CD4-positive, alpha-beta T cell (primary cell): ENCODE measurements at regions not wholly inside any gene's neighbourhood (a gene's known extent, or its start where the extent isn't known, plus 50 kb on each side); places are given as distances from the start of the nearest gene placed in this dataset.

Experiments
- ATAC-seq: fragments of 200-7000 bp; cut with Tn5 transposase; one replicate; pipeline ENCODE4 v1.10.0; 2022; ENCODE audit warnings: mild to moderate bottlenecking; ENCODE audit not compliant: poor library complexity
- CTCF ChIA-PET: fragments of 350-600 bp; sonication (Branson Sonifier 250); formaldehyde crosslinking; loops from one replicate; lab custom pipeline; 2021; ENCODE audit warnings: antibody characterized with exemption, inconsistent platforms; lab: Charles Lee
- POLR2A ChIA-PET: fragments of 350-600 bp; sonication (Branson Sonifier 250); formaldehyde crosslinking; loops from one replicate; lab custom pipeline; 2021; ENCODE audit warnings: antibody characterized with exemption, inconsistent platforms; lab: Charles Lee
- DNase-seq, 14 experiments: peaks; one replicate each; pipeline ENCODE4 v3.0.0-alpha.2; 2013 to 2020; ENCODE audit warnings: mixed read lengths in 2 of 14
- H3K27ac ChIP-seq, 2 donors: one replicate each; pipeline versions ENCODE4 v1.5.1 to v1.7.0; 2013; ENCODE audit warnings: low read length in 2 of 2, low read depth in 1 of 2, mild to moderate bottlenecking in 1 of 2
- H3K27me3 ChIP-seq, 2 experiments: 1 replicate in 1 of 2; 2 replicates in 1 of 2; pipeline versions ENCODE4 v1.6.1 to v1.7.0; 2013; ENCODE audit warnings: low read length in 2 of 2, control low read depth in 1 of 2, mild to moderate bottlenecking in 1 of 2, moderate library complexity in 1 of 2; ENCODE audit not compliant: insufficient read depth in 2 of 2, control insufficient read depth in 1 of 2
- H3K36me3 ChIP-seq: one replicate; pipeline ENCODE4 v1.6.1; 2013; ENCODE audit warnings: low read length, control low read depth; ENCODE audit not compliant: insufficient read depth
- H3K4me1 ChIP-seq: one replicate; pipeline ENCODE4 v1.6.1; 2013; ENCODE audit warnings: low read length, control low read depth; ENCODE audit not compliant: insufficient read depth
- H3K4me3 ChIP-seq: one replicate; pipeline ENCODE4 v1.5.1; 2013; ENCODE audit warnings: mild to moderate bottlenecking, low read length, moderate library complexity
- H3K9me3 ChIP-seq, 2 experiments: 1 replicate in 1 of 2; 2 replicates in 1 of 2; pipeline versions ENCODE4 v1.6.1 to v1.7.0; 2013; ENCODE audit warnings: low read length in 2 of 2, mild to moderate bottlenecking in 2 of 2, control low read depth in 1 of 2, moderate library complexity in 1 of 2; ENCODE audit not compliant: control insufficient read depth in 1 of 2, insufficient read depth in 1 of 2
- H3K27ac Mint-ChIP-seq: one replicate; pipeline ENCODE4 v1.8.0; 2020; ENCODE audit warnings: mixed read lengths
- H3K27me3 Mint-ChIP-seq: one replicate; pipeline ENCODE4 v1.8.0; 2021; ENCODE audit warnings: mixed read lengths
- H3K36me3 Mint-ChIP-seq: one replicate; pipeline ENCODE4 v1.8.0; 2021; ENCODE audit warnings: low read depth, mixed read lengths
- H3K4me1 Mint-ChIP-seq: one replicate; pipeline ENCODE4 v1.8.0; 2021; ENCODE audit warnings: low read depth, mixed read lengths
- H3K4me3 Mint-ChIP-seq: one replicate; pipeline ENCODE4 v1.8.0; 2020; ENCODE audit warnings: mild to moderate bottlenecking, mixed read lengths
- H3K9me3 Mint-ChIP-seq: one replicate; pipeline ENCODE4 v1.8.0; 2020; ENCODE audit warnings: mixed read lengths
- CTCF ChIP-seq: fragments of 200-600 bp; IDR thresholded peaks from one replicate; pipeline ENCODE4 v1.8.0; 2022; ENCODE audit warnings: antibody characterized with exemption, mild to moderate bottlenecking
- intact Hi-C, 2 experiments: fragments of 100-400 bp; cut with DNase I in 1 of 2; cut with micrococcal nuclease in 1 of 2; formaldehyde crosslinking; loops; one replicate each; pipeline versions ENCODE4 v1.15.1 to v1.9.0; 2023 to 2025; cut with DNase I, micrococcal nuclease

GRCh38 chr11:111148121-111148520 is 97.4 kb upstream of the POU2AF2 start:
- Histone ChIP-seq H3K27ac (no peak overlapping the region), H3K27me3 (no peaks in the 10 kb centered on the region), H3K36me3 (no peaks in the 10 kb centered on the region), H3K4me1 (no peaks in the 10 kb centered on the region), H3K4me3 (no peak overlapping the region), H3K9me3 (no peaks in the 10 kb centered on the region)
- no peaks in the 10 kb centered on the region for H3K36me3 Mint-ChIP-seq
- intact Hi-C loops = no loop called here
- no peaks in the 10 kb centered on the region for H3K9me3 Mint-ChIP-seq
- ChIA-PET CTCF (interaction anchor here (1.1 kb wide), 1 partner anchor 10 kb away, joined by 3 read pairs; no protein-coding TSS in a partner anchor), POLR2A (no interaction called here)
- no peak overlapping the region for H3K27ac Mint-ChIP-seq
- no peak for TF ChIP-seq CTCF
- H3K4me1 Mint-ChIP-seq = no peaks in the 10 kb centered on the region
- H3K27me3 Mint-ChIP-seq = no peaks in the 10 kb centered on the region
- ATAC-seq (no peak), DNase-seq (no peak)
- no peak overlapping the region for H3K4me3 Mint-ChIP-seq

GRCh38 chr11:111137846-111138245 is 107.7 kb upstream of the POU2AF2 start:
- no peak overlapping the region for H3K27ac Mint-ChIP-seq
- no peaks in the 10 kb centered on the region for H3K9me3 Mint-ChIP-seq
- Histone ChIP-seq H3K9me3 (no peaks in the 10 kb centered on the region), H3K27me3 (peaks cover 0 to 4% of the 10 kb centered on the region in 2 experiments), H3K27ac (no peak overlapping the region), H3K36me3 (no peaks in the 10 kb centered on the region), H3K4me3 (no peak overlapping the region), H3K4me1 (no peaks in the 10 kb centered on the region)
- H3K36me3 Mint-ChIP-seq = no peaks in the 10 kb centered on the region
- H3K4me1 Mint-ChIP-seq = no peaks in the 10 kb centered on the region
- TF ChIP-seq CTCF = no peak
- no peak overlapping the region for H3K4me3 Mint-ChIP-seq
- DNase-seq (no peak), ATAC-seq (no peak)
- intact Hi-C loops = no loop called here
- ChIA-PET POLR2A (no interaction called here), CTCF (interaction anchor here (1.1 kb wide), 1 partner anchor 10 kb away, joined by 3 read pairs; no protein-coding TSS in a partner anchor)
- peaks cover 21% of the 10 kb centered on the region for H3K27me3 Mint-ChIP-seq

- peaks cover 3% of the 10 kb centered on the region for H3K9me3 Mint-ChIP-seq
- intact Hi-C loops = no loop called here
Observed at GRCh38 chr11:111135778-111136570, 109.6 kb upstream of the POU2AF2 start.

More at GRCh38 chr11:111135778-111136570, 109.6 kb upstream of the POU2AF2 start:
- Mint-ChIP-seq H3K36me3 (no peaks in the 10 kb centered on the region), H3K27me3 (peaks cover 25% of the 10 kb centered on the region), H3K4me3 (no peak overlapping the region), H3K4me1 (no peaks in the 10 kb centered on the region), H3K27ac (no peak overlapping the region)
- Histone ChIP-seq H3K36me3 (no peaks in the 10 kb centered on the region), H3K4me3 (no peak overlapping the region), H3K27me3 (peaks cover 0 to 4% of the 10 kb centered on the region in 2 experiments), H3K9me3 (peaks cover 0 to 2% of the 10 kb centered on the region in 2 experiments), H3K4me1 (no peaks in the 10 kb centered on the region), H3K27ac (no peak overlapping the region)
- CTCF ChIA-PET = no interaction called here
- no peak for TF ChIP-seq CTCF
- POLR2A ChIA-PET = no interaction called here
- no peak for ATAC-seq
- no peak for DNase-seq
